Sigmoid colon (tissue), 4 donors: ENCODE measurements at regions not wholly inside any gene's neighbourhood (a gene's known extent, or its start where the extent isn't known, plus 50 kb on each side); places are given as distances from the start of the nearest gene placed in this dataset.

ENCODE experiments used
- POLR2A ChIP-seq, 2 donors: fragments of 450-650 bp; IDR thresholded peaks; one replicate each; pipeline ENCODE4 v1.6.1; 2016; ENCODE audit warnings: antibody characterized with exemption in 2 of 2, mild to moderate bottlenecking in 2 of 2, moderate library complexity in 2 of 2
- POLR2AphosphoS5 ChIP-seq, 4 donors: sonication (generic); formaldehyde crosslinking; IDR thresholded peaks; one replicate each; pipeline ENCODE4 v1.6.1; 2017; ENCODE audit warnings: antibody characterized with exemption in 4 of 4
- TF ChIP-seq, protein P1 (sequence below), 4 experiments: fragments of 450-650 bp in 3 of 4; fragments of 200-600 bp in 1 of 4; IDR thresholded peaks; one replicate each; pipeline ENCODE4 v1.5.1; 2016 to 2019; ENCODE audit warnings: antibody characterized with exemption in 4 of 4, mild to moderate bottlenecking in 3 of 4, moderate library complexity in 2 of 4

DNA sequence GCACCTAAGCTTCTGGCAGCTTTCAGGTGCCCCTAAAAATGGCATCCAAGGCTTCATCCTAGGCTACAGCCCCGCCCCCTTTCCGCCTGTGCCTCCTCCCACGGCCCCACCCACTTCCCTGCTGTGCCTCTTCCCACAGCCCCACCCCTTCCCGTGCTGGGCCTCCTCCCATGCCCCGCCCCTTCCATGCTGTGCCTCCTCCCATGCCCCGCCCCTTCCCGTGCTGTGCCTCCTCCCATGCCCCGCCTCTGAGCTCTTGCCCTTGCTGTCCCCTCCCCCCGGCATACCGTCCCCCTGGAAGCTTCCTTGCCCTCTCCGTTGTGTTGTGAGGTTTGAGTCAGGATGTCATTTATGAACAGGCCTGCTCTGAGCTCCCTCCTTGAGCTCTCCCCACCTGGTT lies 228.5 kb upstream of the AJAP1 start:
- TF ChIP-seq POLR2AphosphoS5 (IDR thresholded peaks at IDR 0.05) = no peak
- no peak for TF ChIP-seq POLR2A (IDR thresholded peaks at IDR 0.05)
- TF ChIP-seq, protein P1, sequence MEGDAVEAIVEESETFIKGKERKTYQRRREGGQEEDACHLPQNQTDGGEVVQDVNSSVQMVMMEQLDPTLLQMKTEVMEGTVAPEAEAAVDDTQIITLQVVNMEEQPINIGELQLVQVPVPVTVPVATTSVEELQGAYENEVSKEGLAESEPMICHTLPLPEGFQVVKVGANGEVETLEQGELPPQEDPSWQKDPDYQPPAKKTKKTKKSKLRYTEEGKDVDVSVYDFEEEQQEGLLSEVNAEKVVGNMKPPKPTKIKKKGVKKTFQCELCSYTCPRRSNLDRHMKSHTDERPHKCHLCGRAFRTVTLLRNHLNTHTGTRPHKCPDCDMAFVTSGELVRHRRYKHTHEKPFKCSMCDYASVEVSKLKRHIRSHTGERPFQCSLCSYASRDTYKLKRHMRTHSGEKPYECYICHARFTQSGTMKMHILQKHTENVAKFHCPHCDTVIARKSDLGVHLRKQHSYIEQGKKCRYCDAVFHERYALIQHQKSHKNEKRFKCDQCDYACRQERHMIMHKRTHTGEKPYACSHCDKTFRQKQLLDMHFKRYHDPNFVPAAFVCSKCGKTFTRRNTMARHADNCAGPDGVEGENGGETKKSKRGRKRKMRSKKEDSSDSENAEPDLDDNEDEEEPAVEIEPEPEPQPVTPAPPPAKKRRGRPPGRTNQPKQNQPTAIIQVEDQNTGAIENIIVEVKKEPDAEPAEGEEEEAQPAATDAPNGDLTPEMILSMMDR (IDR thresholded peaks at IDR 0.05) = no peak
